ENCODE measurements at regions not wholly inside any gene's neighbourhood (a gene's known extent, or its start where the extent isn't known, plus 50 kb on each side); places are given as distances from the start of the nearest gene placed in this dataset.

GRCh38 chr12:125676366-125676765 is 611.1 kb downstream of the AACS start:
- Histone ChIP-seq H3K4me3 (no peak overlapping the region), H3K4me1 (peaks cover 0 to 27% (median 4%) of the 10 kb centered on the region in 3 donors), H3K36me3 (no peaks in the 10 kb centered on the region), H3K27ac (no peak overlapping the region), H3K9me3 (no peaks in the 10 kb centered on the region), H3K27me3 (no peaks in the 10 kb centered on the region)
- no peak for DNase-seq
- WGBS, 2 donors = 0% methylated on average over 1 of the region's 1 CpG
- TF ChIP-seq CTCF (IDR thresholded peaks at IDR 0.05) (no peak), POLR2A (IDR thresholded peaks at IDR 0.05) (no peak)
- intact Hi-C loops (cut with DNase I) = no loop called here

- TF ChIP-seq POLR2A (IDR thresholded peaks at IDR 0.05) (no peak), CTCF (IDR thresholded peaks at IDR 0.05) (no peak)
- Histone ChIP-seq H3K9me3 (no peaks in the 10 kb centered on the region), H3K27ac (no peak overlapping the region), H3K36me3 (no peaks in the 10 kb centered on the region), H3K4me1 (peaks cover 0 to 27% (median 4%) of the 10 kb centered on the region in 3 donors), H3K4me3 (no peak overlapping the region), H3K27me3 (no peaks in the 10 kb centered on the region)
- 84 to 88% methylated on average over 4 of the region's 4 CpGs for WGBS, 2 donors
- DNase-seq = no peak
- intact Hi-C loops (cut with DNase I) = no loop called here
Observed at GRCh38 chr12:125677829-125678228, 612.6 kb downstream of the AACS start.

- Histone ChIP-seq H3K4me3 (no peak overlapping the region), H3K9me3 (no peaks in the 10 kb centered on the region), H3K27me3 (no peaks in the 10 kb centered on the region), H3K27ac (no peak overlapping the region), H3K4me1 (peaks cover 0 to 30% (median 4%) of the 10 kb centered on the region in 3 donors), H3K36me3 (no peaks in the 10 kb centered on the region)
- TF ChIP-seq POLR2A (IDR thresholded peaks at IDR 0.05) = no peak
- no peak for TF ChIP-seq CTCF (IDR thresholded peaks at IDR 0.05)
- intact Hi-C loops (cut with DNase I) = no loop called here
- WGBS, 2 donors = 69 to 73% methylated on average over 3 of the region's 3 CpGs
- DNase-seq = no peak
Observed at GRCh38 chr12:125678589-125678993, 613.4 kb downstream of the AACS start.

GRCh38 chr12:125683748-125684381 is 618.6 kb downstream of the AACS start:
- Histone ChIP-seq H3K4me3 (no peak overlapping the region), H3K27ac (no peak overlapping the region), H3K36me3 (no peaks in the 10 kb centered on the region), H3K9me3 (no peaks in the 10 kb centered on the region), H3K27me3 (peaks cover 0 to 10% (median 0%) of the 10 kb centered on the region in 4 donors), H3K4me1 (peaks cover 0 to 22% (median 0%) of the 10 kb centered on the region in 3 donors)
- no peak for DNase-seq
- WGBS, 2 donors = 27 to 28% methylated on average over 23 of the region's 30 CpGs
- TF ChIP-seq CTCF (IDR thresholded peaks at IDR 0.05) = peak in 5 of 6 experiments; percentile 45 to 88 (median 55)
- no peak for TF ChIP-seq POLR2A (IDR thresholded peaks at IDR 0.05)
- intact Hi-C loops (cut with DNase I) = no loop called here

GRCh38 chr12:125684968-125685790 is 619.9 kb downstream of the AACS start:
- Histone ChIP-seq H3K27me3 (peaks cover 0 to 10% (median 0%) of the 10 kb centered on the region in 4 donors), H3K9me3 (no peaks in the 10 kb centered on the region), H3K27ac (no peak overlapping the region), H3K4me3 (no peak overlapping the region), H3K4me1 (peaks cover 0 to 22% (median 0%) of the 10 kb centered on the region in 3 donors), H3K36me3 (no peaks in the 10 kb centered on the region)
- no peak for TF ChIP-seq CTCF (IDR thresholded peaks at IDR 0.05)
- no peak for TF ChIP-seq POLR2A (IDR thresholded peaks at IDR 0.05)
- intact Hi-C loops (cut with DNase I) = no loop called here
- WGBS, 2 donors = 90 to 93% methylated on average over 11 to 12 of the region's 17 CpGs
- DNase-seq = no peak
